Activated gamma-delta T cell treated with Interleukin-2 at 50 U/mL for 16 hours (primary cell): ENCODE measurements at regions not wholly inside any gene's neighbourhood (a gene's known extent, or its start where the extent isn't known, plus 50 kb on each side); places are given as distances from the start of the nearest gene placed in this dataset.

Experiments used
- DNase-seq: peaks from one replicate; pipeline ENCODE4 v3.0.0-alpha.2; 2020

DNA sequence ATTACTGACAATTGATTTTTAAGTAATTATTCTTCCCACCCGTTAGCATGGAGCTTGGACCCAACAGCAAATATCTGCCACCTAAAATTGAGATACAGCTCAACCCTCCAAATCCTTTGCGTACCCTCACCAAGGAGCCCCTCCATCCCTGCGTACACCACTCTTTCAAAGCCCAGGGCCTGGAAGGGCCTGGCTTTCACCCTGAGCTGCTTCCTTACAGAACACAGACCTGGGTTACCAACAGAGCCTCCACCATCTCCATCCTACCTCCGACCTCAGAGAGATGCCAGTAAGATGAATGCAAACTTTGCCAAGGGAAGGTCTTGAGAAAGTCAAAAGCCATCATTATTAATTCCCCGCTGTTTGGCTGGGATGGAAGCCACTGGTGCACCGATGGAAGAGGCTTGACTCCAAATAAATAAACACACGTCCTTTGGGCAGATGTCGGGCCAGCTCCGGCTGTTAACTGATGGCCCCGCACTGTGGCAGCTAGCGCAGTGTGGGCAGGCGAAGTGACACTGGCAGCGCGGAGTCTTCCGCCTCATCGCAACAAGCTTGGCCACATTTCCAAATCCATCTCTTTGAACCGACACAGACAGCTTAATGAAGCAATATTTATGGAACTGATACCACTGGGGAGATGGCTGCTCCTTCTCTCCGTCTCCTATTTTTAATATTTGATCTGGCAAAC, 150.2 kb upstream of the VSTM2B start:
- no peak for DNase-seq

DNA sequence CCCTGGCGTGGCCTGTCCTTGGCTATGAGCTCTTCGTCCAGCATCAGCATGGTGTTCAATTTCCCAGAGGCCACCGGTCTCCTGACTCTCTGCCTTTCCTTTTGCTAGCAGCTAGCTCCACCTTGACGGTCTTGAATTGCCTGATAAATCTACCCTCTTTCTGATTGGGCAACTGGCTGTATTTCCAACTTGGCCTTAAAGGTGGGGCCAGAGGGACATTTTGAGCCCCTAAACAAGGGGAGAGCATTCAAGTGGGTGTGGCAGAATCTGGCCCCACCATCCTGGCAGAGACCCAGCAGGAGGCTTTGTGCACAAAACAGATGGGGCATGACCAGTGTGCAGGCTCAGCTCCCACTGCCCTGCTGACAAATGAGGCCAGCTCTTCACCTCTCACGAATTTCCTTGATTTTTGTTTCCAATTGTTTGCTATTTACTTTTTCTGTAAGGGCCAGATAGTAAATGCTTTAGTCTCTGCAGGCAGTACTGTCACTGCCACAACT, 148.9 kb upstream of the VSTM2B start:
- no peak for DNase-seq

DNA sequence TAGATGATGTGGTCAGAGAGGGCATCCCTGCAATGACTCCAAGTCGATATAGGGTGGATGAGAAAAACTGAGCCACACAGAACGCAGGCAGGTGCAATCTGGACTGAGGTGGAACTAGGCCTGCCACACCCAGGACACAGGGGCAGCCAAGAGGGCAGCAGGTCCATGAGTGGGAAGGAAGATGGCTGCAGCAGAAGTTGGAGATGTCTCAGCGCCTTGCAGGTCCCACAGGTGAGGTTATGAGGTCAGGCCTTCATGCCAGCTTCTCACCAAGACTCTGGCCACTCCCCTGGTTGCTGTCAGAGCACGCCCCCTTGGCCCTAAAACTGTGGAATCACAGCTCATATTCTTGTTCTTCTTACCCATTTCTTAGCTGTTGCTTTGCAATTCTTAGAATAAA, 147.7 kb upstream of the VSTM2B start:
- DNase-seq = no peak

DNA sequence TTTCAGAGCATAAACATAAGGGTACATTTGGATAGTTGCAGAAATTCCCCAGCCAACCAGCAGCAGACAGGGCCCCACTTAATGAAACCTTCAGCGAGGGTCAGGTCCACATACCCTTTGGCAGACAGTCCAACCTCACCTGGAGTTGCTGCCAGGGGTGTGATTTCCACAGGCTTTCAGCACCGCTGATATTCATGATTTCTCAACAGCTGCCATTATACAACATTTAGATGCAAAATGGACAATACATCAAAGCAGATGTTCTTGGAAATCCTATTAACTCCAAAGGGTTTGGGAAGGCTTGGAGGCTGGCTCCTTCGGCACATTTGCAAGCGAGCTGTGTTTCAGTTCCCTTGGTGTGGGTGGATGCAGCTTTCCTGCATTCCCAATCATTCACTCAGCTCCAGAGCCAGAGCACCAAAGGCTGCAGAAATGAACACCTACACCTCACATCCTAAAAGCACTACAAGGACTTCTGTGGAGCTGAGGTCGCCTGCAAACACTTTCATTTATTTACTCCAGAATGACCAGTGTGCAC, 147.2 kb upstream of the VSTM2B start:
- no peak for DNase-seq

DNA sequence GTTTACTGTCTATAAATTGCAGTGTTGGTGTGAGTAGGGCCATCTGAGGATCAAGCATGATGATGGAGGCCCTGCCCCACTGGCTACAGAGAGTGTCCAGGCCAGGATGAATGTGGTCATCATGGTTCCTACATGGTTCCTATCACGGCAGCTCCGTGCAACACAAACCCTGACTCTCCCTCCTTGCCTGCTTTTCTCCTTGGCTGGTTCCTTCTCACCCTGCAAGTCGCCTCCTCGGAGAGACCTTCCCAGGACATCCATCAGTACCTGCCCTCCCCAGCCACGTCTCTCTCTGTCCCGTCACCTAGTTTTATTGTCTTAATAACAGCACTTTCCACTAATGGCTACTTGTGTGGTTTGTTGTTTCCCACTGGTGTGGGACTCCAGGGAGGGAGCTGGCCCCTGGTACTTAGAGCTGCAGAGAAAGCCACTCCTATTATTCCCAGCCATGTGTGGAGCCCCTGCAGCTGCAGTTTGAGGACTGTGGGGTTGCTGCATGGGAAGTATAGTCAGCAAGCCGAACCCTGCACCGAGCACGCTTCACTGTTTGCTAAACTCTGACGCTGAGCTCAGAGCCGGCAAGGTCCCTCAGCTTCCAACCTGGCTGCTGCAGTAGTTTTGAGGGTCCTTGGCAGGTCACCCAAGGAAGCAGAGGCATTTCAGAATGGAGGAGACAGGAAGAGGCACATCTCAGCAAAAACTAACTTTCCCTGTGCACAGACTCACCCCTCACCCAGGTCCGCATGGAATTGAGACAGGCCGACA, 146.4 kb upstream of the VSTM2B start:
- no peak for DNase-seq

DNA sequence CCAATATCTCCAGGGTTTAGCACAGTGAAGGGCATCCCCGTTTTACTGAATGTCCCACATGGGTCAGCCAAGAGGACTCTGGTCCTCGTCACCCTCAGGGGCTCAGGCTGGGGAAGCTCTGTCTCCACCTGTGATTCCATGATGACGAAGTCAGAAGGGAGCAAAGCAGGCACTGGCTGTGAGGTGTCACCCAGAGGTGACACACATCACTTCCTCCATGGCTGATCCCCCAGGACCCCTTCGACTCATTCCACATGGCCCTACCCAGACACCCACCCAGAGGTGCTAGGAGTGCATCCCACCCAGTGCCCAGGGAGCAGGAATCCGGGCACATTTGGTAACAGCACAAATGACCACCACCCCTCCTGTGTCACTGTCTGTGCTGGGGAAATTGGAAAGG, 145.2 kb upstream of the VSTM2B start:
- DNase-seq = no peak

DNA sequence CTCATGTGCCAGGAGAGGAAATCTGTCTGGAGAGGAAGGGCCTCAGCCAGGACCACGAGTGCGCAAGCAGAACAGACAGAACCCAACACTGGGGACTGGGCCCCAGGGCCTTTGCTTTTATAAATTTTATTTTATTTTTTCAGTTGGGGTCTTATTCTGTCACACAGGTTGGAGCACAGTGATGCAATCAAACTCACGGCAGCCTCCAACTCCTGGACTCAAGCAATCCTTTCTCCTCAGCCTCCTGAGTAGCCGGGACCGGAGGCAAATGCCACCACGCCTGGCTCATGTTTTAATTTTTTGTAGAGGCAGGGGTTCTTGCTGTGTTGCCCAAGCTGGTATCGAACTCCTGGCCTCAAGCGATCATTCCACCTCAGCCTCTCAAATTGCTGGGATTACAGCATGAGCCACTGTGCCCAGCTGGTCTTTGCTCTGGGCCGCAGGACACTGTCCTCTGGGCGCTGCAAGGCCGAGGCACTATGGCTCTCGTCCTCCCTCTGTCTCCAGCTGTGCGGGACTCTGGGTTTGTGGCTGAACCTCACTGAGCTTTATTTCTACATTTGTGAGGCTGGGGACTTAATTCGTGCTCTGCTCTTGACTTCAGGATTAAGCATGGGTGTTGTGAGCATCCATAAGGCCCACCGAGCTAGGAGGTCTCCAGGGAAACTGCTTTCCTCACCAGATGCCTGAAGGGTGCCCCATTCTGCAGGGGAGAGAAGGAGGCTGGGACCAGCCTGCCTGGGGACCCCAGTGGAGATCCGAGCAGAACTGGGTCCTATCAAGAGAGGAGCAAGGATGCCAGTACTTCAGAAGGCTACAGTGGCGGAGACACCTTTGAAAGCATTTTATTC, 144.2 kb upstream of the VSTM2B start:
- DNase-seq = no peak

DNA sequence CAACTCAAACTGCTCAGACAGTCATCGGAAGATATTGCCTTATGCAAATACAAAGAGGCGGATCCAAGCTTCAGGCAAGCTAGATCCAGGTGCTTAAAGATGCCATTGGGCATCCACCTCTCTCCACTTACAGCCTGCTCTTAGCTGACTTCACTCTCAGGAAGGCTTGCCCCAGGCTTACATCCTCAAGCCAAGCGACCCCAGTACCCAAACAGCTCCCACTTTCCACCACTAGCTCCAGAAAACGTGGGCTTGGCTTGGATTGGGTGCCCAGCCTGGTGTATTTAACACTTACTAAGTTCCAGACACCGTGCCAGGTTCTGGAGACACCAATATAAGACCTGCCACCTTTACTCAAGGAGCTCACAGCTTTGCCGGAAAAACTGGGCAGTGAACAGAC, 142.1 kb upstream of the VSTM2B start:
- DNase-seq = no peak

DNA sequence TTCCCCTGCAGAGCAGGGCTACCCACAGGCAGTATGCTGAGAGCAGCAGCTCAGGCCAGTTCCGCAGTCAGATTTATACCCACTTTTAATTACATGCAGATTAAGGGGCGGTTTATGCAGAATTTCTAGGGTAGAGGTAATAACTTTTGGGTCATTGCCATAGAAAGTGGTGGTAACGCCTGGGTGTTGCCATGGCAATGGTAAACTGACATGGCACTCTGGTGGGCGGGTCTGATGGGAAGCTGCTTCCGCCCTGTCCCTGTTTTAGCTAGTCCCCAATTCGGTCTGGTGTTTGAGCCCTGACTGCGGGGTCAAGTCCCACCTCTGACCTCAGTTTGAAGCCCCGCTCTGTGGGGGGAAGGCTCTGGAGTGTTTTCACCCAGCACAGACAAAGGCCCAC, 141.1 kb upstream of the VSTM2B start:
- no peak for DNase-seq

DNA sequence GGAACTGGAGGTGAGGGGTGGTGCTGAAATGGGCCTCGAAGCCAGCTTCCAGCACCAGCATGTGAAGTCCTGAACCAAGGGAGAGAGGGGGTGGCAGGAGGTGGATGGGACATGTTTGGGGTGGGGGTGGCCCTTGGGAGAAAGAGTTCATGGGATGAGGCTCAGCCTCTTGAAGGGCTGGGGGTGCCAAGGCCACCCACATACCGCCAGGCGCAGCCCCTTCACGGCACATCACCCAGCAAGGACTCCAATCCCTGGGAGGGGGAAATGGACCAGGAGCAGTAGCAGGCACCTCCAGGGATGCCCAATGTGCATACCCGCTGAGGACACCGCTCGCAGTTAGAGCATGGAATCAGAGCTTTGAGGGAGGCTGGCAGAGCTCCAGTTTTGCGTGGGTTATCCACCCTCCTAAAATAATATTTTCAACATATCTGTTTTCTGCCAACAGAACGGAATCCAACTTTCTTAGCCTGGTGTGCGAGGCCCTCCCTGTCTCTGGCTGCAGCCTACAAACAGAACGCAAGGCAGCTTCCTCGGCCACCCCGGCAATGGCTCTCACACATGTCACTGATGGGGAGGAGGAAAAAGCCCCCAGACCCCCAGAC, 140.5 kb upstream of the VSTM2B start:
- no peak for DNase-seq

DNA sequence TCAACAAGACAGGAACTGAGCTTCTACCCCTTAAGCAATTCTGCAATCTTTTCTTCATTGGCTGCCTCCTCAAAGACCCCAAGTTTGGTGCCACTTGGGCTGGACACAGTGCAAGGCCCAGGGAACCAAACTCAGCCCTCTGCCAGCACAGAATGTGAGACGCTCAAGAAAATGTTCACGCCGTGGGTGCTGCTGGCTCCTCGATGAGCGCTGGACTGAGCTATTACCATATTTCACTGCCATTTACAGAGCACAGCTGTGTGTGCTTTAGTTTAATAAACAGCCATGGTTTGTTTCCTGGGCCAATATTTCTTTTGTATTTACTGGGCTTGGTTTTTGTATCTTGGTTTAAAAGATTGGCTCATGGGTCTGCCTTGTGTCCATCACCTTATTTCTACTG, 138.8 kb upstream of the VSTM2B start:
- no peak for DNase-seq

DNA sequence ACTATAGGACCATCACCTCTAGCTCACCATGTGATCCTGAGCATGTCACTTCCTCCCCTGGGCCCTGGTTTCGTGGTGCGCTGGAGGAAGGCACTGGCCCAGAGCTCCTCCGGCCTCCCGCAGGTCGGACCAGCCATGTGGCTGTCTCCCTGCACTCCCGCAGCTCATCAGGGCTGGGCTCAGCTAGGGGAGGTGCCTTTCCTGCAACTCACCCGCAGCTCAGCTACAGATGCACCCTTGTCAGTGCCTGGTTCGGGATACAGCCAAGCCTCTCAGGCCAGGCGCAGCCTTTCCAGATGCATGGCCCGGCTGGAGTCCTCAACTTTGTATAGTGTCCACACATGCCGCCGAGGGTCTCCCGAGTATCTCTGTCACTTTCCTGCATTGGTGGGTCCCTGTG, 138.2 kb upstream of the VSTM2B start:
- no peak for DNase-seq

DNA sequence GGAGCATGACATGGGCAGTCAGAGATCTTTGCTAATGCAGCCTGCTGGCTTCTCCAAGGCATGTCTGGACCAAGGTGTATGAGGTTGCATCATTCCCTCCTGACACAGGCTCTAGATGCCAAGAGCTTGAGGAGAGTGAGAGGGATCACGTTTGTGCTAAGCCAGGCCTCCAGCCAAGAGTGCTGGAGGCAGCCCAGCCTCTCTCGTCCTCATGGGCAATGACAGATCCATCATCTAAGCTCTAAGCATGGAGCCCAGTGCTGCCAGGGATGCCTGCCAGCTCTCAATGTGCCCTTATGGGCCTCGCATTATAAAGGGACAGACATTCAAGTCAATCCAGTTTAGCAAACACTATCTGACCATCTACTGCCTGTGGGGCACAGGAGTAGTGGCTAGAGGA, 136.3 kb upstream of the VSTM2B start:
- no peak for DNase-seq

DNA sequence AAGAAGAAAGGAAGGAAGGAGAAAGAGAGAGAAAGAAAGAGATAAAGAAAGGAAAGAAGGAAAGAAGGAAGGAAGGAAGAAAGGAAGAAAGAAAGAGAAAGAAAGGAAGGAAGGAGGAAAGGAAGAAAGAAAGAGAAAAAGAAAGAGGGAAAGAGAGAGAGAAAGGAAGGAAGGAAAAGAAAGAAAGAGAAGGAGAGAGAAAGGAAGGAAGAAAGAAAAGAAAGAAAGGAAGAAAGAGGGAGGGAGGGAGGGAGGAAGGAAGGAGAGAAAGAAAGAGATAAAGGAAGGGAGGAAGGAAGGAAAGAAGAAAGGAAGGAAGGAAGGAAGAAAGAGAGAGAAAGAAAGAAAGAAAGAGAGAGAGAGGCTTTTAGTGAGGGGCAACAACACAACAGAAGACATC, 135.1 kb upstream of the VSTM2B start:
- DNase-seq = no peak

DNA sequence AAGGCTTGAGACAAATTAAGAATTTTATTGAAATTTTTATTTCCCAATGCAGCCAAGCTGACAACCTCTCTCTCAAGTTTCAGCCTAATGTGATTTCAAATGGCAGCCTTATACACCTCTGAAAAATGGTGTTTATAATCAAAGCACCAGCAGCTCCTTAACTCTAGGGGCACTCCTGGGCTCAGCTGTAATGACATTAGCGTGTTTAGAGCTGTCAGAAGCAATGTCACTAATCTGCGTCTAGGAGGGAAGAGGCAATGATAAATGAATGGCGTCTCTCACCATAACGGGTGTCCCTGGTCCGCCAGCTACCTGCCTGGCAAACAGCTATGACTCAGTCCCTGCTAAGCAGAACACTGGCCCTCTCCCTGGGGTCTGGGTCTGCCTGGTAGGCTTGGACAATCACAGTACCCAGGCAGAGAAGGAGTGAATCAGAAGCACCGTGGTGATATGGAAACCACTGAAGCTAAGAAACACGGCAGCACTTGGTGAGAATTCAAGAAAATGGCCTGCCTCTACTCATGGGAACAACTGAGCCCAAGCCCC, 131.8 kb upstream of the VSTM2B start:
- no peak for DNase-seq

DNA sequence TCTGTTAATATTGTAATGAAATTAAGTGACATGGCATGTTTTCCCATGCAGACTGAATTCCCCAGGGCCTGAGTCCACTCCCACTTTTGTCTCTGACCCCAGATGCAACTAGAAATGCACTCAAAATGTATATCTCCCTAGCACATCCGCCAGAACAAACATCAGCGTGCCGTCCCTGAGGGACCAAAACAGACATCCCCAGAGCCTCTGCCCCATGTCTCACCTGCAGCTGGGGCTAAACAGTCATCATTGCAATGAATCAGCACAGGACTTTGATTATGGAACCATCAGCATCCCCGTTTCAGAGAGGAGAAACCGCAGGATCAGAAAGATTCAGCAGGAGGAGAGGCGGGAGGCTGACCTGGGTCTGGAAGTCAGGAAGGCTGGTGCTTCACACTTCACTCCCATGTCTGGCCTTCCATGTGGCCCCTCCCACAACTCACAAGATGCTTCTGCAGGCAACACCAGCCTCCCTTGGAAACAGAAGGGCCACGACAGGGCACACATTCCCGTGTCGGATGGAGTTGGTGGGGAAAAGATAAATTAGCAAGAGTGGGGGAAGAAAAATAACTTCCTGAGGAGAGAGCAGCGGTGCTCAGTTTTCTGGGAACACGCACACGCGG, 130.6 kb upstream of the VSTM2B start:
- no peak for DNase-seq

DNA sequence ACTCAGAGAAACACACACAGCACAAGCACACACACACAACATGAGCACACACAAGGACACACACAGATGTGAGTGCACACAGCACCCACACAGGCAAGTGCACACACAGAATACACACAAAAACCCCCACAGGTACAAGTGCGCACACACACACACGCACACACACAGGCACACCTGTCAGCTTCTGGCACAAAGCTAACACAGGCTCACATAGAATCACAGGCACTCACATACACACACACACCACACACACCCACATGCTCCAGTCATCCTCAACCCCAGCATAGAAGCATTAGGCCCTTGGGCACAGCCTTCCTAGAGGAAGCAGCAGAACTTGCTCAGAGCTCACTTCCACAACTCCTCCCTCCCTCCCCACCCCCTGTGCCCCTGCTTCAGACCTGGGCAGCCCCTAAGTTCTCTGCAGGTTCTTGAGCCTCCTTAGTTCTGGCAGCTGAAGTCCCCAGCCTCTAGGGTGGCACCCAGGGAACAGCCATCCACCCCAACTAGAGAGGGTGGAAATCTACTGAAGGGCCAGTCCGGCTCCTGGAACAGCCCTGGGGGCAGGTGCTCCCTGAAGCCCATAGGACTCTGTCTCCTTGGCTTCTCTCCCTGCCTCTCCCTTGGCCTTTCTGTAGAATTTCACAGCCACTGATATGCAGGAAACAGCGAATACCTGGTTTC, 129.9 kb upstream of the VSTM2B start:
- no peak for DNase-seq

DNA sequence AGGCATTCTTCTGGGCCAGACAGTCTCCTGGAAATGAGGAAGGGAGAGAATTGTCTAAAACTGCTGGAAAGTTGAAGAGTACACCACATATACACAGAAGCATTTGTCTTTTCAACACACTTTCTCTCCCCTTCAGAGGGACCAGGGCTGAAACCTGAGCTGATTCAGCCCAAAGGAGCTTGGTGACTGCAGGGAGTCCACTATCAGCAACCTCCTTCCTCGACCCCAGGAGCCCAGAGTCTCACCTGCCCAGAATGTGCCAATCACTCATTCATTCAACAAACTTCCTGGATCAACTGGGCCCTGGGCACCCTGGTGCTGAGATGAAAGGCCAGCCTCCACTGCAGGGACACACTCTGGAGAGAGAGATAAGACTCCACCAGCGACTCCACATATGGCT, 128.9 kb upstream of the VSTM2B start:
- DNase-seq = no peak

DNA sequence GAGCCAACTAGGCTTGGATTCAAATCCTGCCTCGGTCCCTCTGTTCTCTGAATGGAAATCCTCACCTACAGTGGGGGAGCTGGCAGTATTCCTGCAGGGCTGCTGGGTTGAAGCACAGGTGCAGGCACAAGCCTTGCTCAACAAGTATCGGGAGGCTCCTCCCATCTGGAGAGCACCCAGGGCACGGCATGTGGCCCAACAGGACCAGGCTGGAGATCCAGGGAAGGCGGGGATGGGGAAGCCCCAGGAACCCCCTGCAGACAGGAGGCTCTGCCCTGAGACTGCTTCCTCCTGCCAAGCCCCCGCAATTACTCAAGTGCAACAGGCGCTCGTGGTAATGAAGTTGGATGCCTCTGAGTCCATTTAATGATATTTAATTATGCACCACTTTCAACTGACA, 128.0 kb upstream of the VSTM2B start:
- no peak for DNase-seq

DNA sequence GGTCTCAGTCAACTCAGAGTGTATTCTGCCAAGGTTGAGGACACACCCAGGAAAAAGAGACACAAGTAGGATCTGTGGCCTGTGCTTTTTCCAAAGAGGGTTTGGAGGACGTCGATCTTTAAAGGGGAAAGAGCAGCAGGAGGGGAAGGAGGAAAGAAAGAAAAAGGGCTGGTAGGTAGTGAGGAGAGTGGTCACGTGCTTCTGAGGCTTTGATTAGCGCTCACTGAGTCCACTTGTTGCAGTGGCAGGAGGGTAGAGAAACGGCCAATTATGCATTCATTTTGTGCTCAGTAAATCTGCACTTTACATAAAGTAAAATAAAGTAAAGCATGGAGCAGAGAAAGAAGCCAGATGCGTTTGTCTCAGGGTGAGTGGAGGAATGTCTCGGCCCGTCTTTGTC, 126.0 kb upstream of the VSTM2B start:
- DNase-seq = no peak

DNA sequence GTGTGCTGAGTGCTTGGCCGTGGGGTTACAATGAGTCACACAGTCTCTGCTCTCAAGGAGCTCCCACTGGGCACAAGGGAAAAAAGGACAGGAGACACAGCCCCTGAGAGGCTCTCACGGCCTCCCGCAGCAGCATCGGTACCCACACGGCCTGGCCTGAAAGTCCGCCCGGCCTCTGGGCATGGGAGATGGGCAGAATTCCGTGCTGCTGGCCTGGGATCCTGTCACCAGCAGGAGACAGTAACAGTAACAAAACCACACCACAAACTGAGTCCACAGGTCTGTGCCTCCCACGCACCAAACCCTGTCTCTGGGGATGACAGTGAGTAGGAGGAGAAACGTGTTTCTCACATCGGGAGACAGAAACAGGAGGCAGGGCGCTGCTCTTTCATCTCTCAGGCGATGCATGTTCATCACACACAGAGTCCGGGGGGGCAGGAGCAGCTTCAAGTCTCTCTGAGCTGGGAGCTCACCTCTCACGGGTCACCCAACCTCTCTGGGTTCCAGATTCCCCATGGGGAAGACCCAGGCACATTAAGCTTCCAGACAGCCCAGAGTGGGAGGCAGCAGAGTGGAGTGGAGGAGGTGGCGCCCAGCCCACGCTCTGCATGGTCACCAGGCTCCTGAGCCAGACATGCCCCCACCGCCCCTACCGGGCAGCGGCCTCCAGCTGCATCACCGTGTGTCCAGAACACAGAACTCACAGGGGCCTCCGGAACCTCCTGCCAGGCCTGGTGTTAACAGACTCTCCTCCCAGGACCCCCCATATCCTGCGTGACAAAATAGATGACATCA, 124.7 kb upstream of the VSTM2B start:
- no peak for DNase-seq
